HL-60/S4 (cell line): ENCODE measurements at regions not wholly inside any gene's neighbourhood (a gene's known extent, or its start where the extent isn't known, plus 50 kb on each side); places are given as distances from the start of the nearest gene placed in this dataset.

ENCODE experiments used
- in situ Hi-C: fragments of 300-500 bp; cut with MboI; formaldehyde crosslinking; loops from 2 replicates; pipeline ENCODE4 v1.14.3; 2022; ENCODE audit warnings: low sequenced_read_pairs

GRCh38 chr12:41940571-41940970, 204.1 kb downstream of the GXYLT1 start:
- in situ Hi-C loops: no loop called here

GRCh38 chr12:41936333-41936732, 208.3 kb downstream of the GXYLT1 start:
- in situ Hi-C loops: no loop called here

- in situ Hi-C loops: no loop called here
Measured at GRCh38 chr12:41935911-41936310, 208.8 kb downstream of the GXYLT1 start.

- in situ Hi-C loops: no loop called here
Measured at GRCh38 chr12:41932470-41932991, 212.1 kb downstream of the GXYLT1 start.

- in situ Hi-C loops: no loop called here
Measured at GRCh38 chr12:41930866-41931437, 213.7 kb downstream of the GXYLT1 start.

GRCh38 chr12:41924111-41924510, 220.6 kb downstream of the GXYLT1 start:
- in situ Hi-C loops: no loop called here

- in situ Hi-C loops: no loop called here
Measured at GRCh38 chr12:41923351-41923750, 221.3 kb downstream of the GXYLT1 start.

GRCh38 chr12:41920355-41920754, 224.3 kb downstream of the GXYLT1 start:
- in situ Hi-C loops: no loop called here

GRCh38 chr12:41919526-41920261, 225.0 kb downstream of the GXYLT1 start:
- in situ Hi-C loops: no loop called here

- in situ Hi-C loops: no loop called here
Measured at GRCh38 chr12:41919048-41919447, 225.6 kb downstream of the GXYLT1 start.

- in situ Hi-C loops: no loop called here
Measured at GRCh38 chr12:41917938-41918341, 226.7 kb downstream of the GXYLT1 start.

GRCh38 chr12:41917181-41917580, 227.5 kb downstream of the GXYLT1 start:
- in situ Hi-C loops: no loop called here

GRCh38 chr12:41910578-41911320, 233.9 kb downstream of the GXYLT1 start:
- in situ Hi-C loops: no loop called here

- in situ Hi-C loops: no loop called here
Measured at GRCh38 chr12:41908206-41908605, 236.5 kb downstream of the GXYLT1 start.

- in situ Hi-C loops: no loop called here
Measured at GRCh38 chr12:41907550-41907949, 237.1 kb downstream of the GXYLT1 start.

GRCh38 chr12:41907021-41907420, 237.7 kb downstream of the GXYLT1 start:
- in situ Hi-C loops: no loop called here

- in situ Hi-C loops: no loop called here
Measured at GRCh38 chr12:41905759-41906297, 238.8 kb downstream of the GXYLT1 start.

GRCh38 chr12:41905073-41905758, 239.5 kb downstream of the GXYLT1 start:
- in situ Hi-C loops: no loop called here

GRCh38 chr12:41904041-41904440, 240.6 kb downstream of the GXYLT1 start:
- in situ Hi-C loops: no loop called here

GRCh38 chr12:41903014-41903708, 241.5 kb downstream of the GXYLT1 start:
- in situ Hi-C loops: no loop called here
